HG02763 (cell line): ENCODE measurements at regions not wholly inside any gene's neighbourhood (a gene's known extent, or its start where the extent isn't known, plus 50 kb on each side); places are given as distances from the start of the nearest gene placed in this dataset.
A peak's percentile ranks its signal among the peaks of the same experiment; 100 is the strongest.
"Not testable (repeated sequence)": the region's sequence is repeated elsewhere in the genome, so short reads cannot be mapped to it uniquely, and the experiment has no call there.

Source experiments
- ATAC-seq: cut with Tn5 transposase; IDR thresholded peaks from one replicate; pipeline ENCODE4 v1.9.1; 2021; ENCODE audit warnings: mild to moderate bottlenecking, moderate library complexity; ENCODE audit not compliant: unreplicated experiment

DNA sequence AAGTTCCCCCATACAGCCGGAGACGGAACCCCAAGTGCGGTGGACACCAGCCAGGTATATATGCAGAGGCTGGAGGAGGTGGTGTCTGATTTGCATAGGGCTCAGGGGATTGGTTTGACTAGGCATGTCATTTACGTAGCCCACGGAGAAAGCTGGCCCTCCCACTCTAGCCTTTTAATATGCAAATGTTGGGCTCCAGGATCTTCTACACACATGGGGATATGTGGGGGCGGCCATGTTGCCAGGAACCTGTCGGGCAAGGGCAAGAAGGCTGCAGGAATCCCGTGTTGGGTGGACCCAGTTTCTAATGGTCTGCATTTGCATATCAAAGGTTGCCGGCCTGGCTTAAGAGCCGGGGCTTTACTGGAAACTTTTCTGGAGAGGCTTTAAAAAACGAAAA lies 57.4 kb downstream of the FTHL17 start:
- not testable (repeated sequence) for ATAC-seq

DNA sequence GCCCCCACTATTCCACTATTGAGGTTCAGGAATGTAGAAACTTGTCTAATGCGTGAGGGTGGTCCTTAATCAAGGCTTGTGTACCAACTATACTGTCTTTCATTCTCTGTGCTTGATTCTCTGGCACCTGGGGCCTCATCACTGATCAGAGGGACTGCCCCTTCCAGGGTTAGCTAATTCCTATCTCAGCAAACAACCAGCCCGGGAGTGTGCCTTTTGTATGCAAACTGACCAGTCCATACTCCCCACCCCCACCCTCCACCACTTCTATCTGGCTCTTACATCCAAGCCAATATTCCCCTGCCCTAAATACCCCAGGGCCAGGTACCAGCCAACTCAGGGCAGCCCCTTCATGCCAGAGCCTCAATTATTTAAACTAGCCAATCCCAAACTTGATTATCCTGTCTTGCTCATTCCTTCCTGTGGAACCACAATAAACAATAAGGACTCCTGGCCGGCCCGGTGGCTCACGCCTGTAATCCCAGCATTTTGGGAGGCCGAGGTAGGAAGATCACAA lies 59.3 kb downstream of the FTHL17 start:
- no peak for ATAC-seq

DNA sequence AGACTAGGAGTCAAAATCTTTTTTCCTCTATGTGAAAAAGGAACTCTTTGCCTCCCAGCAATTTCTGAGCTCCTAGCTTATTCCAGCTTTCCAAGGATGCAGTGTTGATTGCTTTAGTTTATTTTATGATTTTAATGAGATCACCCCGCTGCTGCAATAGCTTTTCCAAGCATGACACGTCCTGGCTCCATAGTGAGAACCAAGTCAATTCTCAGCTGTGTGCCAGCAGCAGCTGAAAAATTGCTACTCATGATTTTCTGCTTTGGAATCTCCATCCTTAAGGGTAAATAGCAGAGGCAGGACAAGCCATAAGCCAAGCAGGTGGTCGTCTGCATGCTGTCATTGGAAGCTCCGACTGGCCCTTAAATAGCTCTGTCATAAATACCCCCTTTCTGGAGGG lies 64.5 kb downstream of the FTHL17 start:
- no peak for ATAC-seq

DNA sequence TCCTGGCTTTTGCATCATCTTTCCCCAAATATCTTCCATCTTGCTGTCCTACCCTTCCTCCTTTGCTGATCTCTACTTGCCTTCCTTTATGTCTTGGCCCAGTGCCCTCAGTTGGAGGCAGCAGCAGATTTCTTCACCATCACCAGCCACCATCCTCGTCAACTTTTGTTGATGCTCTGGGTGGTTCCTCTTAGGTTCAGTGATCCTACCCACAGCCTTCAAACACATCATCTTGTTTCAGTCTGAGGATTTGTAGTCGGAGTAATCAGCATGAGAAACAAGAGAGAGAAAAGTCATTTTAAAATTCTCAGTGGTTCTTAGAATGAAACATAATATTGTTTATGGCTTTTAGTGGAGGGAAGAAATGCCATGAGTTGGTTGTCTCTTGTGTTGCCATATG lies 65.8 kb downstream of the FTHL17 start:
- ATAC-seq = no peak

DNA sequence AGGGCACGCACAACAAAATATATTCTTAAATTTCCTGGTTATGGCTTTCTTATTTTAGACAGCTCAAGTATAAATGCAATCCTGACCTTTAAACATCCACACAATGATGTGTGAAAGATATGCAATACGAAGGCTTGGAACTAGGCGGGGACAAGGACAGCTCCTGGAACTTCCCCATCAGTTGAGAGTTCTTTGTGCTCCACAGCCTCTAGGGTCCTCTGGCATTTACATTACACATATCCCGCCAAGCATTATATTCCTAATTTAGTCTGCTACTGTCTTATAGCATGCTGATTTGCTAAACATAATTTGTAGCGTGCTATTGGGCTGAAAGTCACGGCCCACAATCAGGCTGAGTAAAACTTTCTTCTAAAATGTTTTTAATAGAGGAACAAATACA lies 74.4 kb downstream of the FTHL17 start:
- no peak for ATAC-seq

DNA sequence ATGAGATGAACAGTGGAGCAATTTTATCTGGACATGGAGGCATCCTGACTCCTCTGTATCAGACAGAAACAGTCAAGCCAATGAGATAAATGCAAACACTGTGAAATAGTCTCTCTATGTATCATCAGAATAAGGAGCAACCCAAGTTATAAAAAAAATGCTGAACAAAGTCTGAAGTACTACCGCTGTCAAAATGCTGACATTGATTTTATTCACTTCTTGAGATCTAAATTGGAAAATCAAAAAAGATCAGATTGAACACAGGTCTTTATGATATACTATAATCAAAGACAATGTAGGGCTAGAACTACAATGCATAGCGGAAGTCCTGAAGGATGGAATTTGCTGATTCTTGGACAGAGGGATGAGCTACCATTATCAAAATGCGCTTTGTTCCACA lies 76.1 kb downstream of the FTHL17 start:
- no peak for ATAC-seq

DNA sequence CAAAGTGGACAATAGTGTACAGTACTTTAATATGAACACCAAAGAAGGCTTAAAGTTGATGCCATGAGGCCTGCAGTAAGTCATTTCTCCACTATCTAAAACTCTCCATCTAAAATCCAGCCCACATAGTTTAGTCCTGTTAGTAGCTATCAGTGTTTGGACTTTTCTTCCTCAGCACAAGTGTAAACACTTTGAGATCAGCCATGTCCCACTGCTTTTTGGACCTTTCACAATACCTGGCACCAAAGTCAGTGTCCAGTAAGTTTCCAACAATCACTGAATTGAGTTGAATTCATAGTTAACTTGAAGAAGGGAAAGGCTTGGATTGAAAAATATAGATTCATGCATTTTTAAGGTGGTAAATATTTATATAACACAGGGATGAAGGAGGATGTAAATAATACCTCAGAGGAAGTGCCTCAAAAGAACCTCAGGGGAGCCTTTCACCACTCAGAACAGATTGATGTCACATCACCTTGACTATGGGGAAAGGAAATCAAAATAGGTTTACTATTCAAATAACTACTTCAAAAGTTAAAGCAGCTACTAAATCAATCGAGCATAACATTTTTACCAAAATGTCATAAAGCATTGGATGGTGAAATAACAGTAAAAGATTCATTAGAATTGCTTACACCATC lies 76.7 kb downstream of the FTHL17 start:
- no peak for ATAC-seq

DNA sequence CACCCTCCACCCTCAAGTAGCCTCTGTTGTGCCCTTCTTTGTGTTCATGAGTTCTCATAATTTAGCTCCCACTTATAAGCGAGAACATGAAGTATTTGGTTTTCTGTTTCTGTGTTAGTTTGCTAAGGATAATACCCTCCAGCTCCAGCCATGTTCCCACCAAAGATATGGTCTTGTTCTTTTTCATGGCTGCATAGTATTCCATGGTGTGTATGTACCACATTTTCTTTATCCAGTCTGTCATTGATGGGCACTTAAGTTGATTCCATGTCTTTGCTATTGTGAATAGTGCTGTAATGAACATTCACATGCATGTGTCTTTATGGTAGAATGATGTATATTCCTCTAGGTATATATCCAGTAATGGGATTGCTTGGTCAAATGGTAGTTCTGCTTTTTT lies 77.8 kb downstream of the FTHL17 start:
- not testable (repeated sequence) for ATAC-seq

DNA sequence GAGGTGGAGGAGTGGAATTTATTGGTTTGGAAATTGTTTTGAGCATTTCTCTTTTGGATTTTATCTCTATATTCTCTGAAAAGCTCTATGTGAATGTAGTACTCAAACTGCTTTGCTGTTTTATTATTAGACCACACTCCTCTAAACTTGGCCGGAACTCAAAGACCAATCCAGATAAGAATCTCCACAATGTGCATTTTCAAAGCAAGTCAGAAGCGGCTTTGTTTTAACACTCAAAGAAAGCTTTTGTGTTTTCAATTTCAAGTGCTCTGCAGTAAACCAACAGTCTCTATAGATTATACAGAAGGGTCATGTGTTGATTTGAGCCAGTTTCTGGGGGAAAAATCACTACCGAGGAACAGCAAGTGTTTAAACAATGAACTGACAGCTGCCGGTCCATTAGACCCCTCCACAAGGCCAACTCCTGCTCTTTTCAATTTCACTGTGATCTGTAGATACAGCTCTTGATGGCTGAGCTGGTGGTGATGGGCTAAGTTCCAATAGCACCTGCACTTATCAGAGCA lies 79.4 kb downstream of the FTHL17 start:
- no peak for ATAC-seq

DNA sequence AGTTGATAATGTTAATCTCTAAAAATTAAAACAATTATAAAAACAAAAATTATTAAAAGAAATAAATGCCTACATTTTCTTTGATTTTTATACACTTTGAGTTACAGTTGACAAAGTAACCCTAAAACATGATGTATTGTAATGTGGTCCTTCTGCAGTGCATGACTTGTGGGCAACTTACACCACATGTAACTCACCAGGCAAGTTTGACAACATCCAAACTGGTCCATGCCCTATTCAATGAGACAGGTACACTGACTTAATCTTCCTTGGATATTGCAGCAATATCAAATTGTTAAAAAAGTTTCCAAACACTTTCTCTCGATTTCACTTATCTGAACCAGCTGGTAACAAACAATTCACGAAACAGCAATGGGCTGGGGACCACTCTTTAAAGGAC lies 81.5 kb downstream of the FTHL17 start:
- ATAC-seq = no peak

DNA sequence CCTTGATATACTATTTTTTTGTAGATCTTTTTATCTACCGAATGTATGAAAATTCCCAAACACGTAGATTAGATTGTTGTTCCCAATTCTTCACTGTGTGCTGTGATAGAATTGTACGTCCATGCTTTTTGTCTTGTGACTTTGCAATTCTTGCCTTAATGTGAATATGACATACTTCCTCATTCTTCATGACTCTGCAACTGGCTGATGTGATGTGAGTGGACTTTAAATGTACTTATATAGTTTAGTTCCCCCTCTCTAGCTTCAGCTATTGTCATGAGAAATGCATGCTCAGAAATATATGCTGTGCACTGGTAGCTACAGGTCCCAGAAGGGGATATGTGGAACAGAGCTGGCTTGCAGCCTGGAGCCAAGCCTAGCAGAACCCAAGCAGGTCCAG lies 89.4 kb downstream of the FTHL17 start:
- no peak for ATAC-seq

DNA sequence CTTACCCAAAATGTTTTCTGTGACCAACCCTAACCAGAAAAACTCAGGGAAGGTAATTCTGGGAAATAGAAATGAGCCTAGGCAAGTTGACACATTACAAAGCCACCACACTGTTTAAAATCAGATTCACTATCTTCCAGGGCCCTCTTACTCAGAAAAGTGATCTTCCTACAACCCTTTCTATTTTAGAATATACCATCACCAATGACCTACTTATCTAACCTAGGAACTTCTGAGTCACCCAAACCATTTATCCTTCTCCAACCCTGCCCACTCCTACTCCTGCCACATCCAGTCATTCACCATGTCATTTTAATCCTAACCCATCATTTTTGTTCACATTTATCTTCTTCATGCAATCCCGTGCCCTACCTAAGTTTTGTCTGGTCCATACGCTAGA lies 89.9 kb downstream of the FTHL17 start:
- no peak for ATAC-seq

DNA sequence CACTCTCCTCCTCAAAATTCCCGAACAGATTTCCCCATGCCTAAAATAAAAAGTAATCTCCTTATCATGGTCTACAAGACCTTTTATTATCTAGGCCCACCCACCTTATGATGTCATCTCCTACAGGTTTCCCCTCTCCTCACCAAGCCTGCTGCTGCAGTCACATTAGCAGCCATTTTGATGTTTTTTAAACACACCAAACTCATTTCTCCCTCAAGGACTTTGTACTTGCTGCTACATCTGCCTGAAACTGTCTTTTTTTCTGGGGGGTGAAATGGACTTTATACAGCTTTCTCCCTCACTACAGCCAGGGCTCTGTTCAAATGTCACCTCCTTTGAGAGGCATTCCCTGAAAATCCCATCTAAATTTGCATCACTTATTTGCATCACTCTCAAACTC lies 90.2 kb upstream of the TAB3 start:
- no peak for ATAC-seq

DNA sequence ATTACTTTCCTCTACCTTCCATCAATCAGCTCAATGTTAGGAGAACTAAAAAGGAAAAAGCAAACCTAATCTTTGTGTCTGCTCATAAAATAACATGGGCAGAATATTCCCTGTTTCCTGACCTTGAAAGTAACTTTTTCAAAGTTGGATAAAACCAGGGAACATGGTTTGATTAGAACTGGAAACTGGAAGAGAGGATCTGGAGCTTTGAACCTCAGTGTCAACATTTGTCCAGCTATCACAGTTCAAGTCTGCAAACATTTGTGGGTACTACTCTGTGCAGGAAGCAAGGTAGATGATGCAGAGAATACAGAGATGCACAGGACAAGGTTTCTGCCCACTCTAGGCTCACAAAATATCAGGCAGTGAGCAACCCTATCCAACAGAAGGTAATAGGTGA lies 86.4 kb upstream of the TAB3 start:
- no peak for ATAC-seq

DNA sequence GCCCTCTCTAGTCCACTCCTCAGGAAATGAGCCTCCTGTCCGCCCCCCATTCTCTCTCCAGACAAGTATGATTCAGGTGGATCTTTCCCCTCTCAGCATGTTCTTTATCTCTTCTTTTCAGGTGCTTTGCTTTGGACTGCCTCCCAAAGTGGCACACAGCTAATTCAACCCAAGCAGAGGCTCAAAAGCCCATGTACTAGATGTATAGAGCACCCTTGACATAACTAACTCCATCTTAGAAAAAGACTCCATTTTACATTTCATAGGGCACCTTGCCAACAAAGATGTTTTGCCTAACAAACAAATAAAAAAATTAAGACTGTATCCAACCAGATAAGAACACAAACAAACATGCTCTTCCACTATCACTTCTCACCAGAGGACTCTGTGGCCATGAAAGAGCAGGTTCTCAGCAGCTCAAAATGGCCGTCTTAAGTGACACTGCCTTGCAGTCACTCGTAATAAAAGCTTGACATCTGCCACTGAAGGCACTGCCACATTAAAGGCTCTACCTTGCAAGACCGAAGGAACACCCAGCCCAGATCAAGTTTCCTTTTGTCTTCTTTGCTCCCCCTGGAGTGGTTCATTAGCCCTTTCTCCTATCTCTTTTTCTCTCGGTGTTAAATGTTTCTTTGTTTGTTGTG lies 84.9 kb upstream of the TAB3 start:
- ATAC-seq = no peak

DNA sequence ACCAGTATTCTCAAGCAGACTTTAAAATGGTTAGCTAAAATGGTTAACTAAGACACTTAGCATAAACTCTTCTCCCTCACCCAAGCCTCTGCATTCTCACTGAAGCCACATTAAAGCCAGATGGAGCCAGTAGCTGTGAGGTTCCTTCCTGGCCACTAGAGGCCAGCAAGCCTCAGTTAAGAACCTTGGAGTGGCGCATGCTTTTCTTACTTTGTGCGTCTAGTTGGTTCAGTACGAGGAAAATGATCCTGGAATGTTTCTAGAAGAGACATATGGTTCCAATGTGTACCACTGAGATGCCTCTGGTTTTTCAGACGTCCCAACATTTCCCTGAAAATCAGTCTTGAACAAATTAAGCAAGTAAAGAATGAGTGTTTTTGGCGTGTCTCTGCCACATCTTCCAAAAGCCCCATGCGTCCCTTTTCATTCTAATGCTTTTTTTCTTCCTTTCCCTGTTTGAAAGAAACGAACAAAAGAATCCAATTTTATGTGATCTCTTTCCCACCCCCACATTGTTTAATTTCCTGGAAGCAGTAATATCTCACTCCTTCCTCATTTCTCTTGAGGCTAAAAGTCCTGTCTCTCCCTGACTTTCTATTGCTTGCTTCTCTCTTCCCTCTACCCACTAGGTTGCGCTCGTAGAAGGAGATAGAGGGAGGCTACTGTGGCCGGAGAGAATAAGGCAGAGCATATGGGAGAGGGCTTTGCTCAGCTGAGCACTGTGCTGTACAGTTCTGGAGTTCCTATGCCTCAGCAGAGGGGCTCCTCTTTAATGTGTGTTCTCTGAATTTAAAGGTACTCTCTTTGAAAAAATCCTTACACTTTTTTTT lies 82.9 kb upstream of the TAB3 start:
- peak; percentile 78 for ATAC-seq

DNA sequence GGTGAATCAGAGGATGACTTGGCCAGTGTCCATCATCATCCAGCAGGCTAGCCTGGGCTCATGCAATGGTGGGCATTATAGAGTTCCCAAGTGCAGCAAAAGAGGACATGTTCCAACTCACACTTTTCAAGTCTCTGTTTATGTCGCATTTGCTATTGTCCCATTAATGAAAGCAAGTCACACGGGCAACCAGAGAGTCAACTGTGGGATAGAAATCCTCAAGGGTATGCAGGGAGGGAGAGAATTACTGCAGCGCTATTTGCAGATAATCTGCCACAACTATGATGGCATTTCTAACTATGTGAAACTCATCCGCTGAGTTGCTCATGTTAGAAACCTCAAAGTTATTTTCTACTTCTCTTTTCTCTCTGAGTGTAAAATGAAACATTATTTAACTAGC lies 78.5 kb upstream of the TAB3 start:
- no peak for ATAC-seq

DNA sequence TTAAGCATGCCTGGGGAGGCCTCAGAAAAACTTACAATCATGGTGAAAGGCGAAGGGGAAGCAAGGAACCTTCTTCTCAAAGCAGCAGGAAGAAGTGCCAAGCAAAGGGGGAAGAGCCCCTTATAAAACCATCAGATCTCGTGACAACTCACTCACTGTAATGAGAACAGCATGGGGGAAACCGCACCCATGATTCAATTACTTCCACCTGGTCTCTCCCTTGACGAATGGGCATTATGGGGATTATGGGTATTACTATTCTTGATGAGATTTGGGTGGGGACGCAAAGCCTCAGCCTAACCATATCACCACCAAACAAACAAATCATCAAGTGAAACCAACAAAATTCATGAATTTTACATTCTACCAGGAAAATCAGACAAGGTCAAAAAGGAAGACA lies 76.7 kb upstream of the TAB3 start:
- no peak for ATAC-seq

DNA sequence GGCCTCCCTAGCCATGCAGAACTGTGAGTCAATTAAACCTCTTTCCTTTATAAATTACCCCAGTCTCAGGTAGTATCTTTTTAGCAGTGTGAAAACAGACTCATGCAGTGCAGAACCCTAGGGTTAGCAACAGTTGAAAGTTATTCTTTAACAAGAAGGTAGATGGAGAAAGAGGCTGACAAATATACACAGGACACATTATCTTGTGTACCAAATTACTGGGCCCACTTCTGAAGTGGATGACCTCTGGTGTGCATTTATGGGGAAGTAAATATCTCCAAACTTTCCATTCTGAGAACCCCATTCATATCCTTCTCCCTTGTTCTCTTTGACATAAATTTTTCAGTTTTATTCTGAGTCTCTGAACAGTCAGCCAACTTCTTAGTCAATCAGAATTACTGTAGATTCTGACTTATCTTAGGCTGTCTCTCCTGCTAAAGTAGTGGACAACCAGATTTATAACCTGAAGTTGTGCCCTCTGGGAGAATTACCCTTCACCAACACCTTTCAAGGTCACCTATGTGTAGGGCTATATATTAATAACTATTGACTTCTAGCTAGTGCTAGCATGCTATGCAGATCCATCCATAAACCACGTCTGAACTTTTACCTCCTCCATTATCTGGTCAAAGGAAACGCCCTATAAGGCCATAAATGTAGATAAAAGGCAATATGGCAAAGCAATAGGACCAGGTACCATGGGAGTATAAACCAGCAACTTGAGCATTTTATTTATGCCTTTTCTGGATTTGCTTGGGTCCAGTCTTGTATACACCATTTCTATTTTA lies 72.5 kb upstream of the TAB3 start:
- ATAC-seq = no peak

DNA sequence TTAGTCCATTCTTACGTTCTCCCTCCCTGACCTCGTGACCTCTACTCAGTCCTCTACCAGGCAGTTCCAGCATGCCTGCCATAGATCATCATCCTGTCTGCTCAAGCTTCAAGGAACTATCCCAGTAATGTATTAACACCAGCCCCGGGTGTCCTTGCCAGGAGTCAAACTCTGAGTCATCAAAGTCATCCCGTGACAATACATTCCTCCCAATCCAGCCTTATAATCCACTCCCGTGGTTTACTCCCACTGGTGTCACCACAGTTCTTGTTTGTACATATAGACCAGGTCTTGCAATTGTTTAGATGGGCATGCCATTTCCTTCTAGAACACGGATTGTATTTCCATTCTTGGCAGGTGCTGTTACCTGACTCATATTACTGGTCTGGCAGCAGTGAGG lies 68.7 kb upstream of the TAB3 start:
- no peak for ATAC-seq

DNA sequence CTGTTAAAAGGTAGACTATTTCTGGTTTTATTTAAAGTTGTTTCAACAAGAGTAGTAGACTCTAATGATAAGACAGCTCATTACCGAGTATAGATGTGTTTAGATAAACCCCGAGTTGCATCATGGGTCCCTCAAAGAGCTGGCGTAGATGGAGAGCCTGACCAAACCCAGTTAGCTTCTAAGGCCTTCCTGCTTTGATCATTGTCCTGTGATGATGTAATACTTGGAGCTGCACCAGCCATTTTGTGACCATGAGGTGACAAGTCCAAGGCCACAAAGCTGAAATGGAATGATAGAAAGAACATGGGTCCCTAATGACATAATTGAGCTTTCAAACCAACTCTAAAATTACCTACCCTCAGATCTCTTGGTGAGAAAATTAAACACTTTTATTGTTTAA lies 66.6 kb upstream of the TAB3 start:
- ATAC-seq = no peak
